SU-DHL-6 (cell line): ENCODE measurements at regions not wholly inside any gene's neighbourhood (a gene's known extent, or its start where the extent isn't known, plus 50 kb on each side); places are given as distances from the start of the nearest gene placed in this dataset.

ENCODE experiments used
- CTCF ChIP-seq: fragments of 200-600 bp; sonication (generic); IDR thresholded peaks from one replicate; pipeline ENCODE4 v1.5.1; 2017; ENCODE audit warnings: antibody characterized with exemption, mild to moderate bottlenecking, low read length, moderate library complexity; ENCODE audit not compliant: insufficient read depth, poor library complexity, severe bottlenecking
- EZH2phosphoT487 ChIP-seq: fragments of 200-600 bp; sonication (generic), shearing (Covaris generic); conservative IDR thresholded peaks from 2 replicates; pipeline ENCODE4 v1.6.1; 2018; ENCODE audit warnings: mild to moderate bottlenecking, antibody characterized with exemption, low read length, moderate library complexity, mixed read lengths

- TF ChIP-seq CTCF: no peak
- TF ChIP-seq EZH2phosphoT487: no peak
Observed at GRCh38 chr21:43353282-43354025, 73.5 kb downstream of the SIK1 start.
